Transverse colon (tissue), 4 donors: ENCODE measurements at regions not wholly inside any gene's neighbourhood (a gene's known extent, or its start where the extent isn't known, plus 50 kb on each side); places are given as distances from the start of the nearest gene placed in this dataset.

Source experiments
- CTCF ChIP-seq, 5 experiments: fragments of 200-600 bp in 3 of 5; fragments of 450-650 bp in 2 of 5; sonication (generic) in 3 of 5; IDR thresholded peaks; 1 replicate in 2 of 5; 2 replicates in 3 of 5; pipeline ENCODE4 v1.5.1; 2016 to 2017; ENCODE audit warnings: antibody characterized with exemption in 5 of 5, inconsistent platforms in 3 of 5, mild to moderate bottlenecking in 2 of 5, moderate library complexity in 1 of 5
- EP300 ChIP-seq: sonication (generic); formaldehyde crosslinking; IDR thresholded peaks from one replicate; pipeline ENCODE4 v1.6.1; 2017; ENCODE audit warnings: antibody characterized with exemption, low read depth
- POLR2A ChIP-seq: fragments of 450-650 bp; IDR thresholded peaks from one replicate; pipeline ENCODE4 v1.6.1; 2016; ENCODE audit warnings: antibody characterized with exemption, mild to moderate bottlenecking, moderate library complexity
- POLR2AphosphoS5 ChIP-seq, 3 donors: sonication (generic); formaldehyde crosslinking; IDR thresholded peaks; one replicate each; pipeline ENCODE4 v1.6.1; 2016; ENCODE audit warnings: antibody characterized with exemption in 3 of 3

GRCh38 chr3:184497804-184498203, 63.8 kb upstream of the EPHB3 start:
- TF ChIP-seq CTCF (IDR thresholded peaks at IDR 0.05), result no peak
- no peak for TF ChIP-seq EP300
- TF ChIP-seq POLR2A, result no peak
- no peak for TF ChIP-seq POLR2AphosphoS5 (IDR thresholded peaks at IDR 0.05)
